GM12874 (cell line): ENCODE measurements at regions not wholly inside any gene's neighbourhood (a gene's known extent, or its start where the extent isn't known, plus 50 kb on each side); places are given as distances from the start of the nearest gene placed in this dataset.

Experiments used
- CTCF ChIP-seq: IDR thresholded peaks from 2 replicates; pipeline ENCODE4 v1.5.1; 2011; ENCODE audit warnings: low read depth, mild to moderate bottlenecking, control low read depth, low read length, moderate library complexity; ENCODE audit not compliant: insufficient read depth

- no peak for TF ChIP-seq CTCF
Observed at GRCh38 chr7:3120513-3120912, 76.8 kb upstream of the CARD11 start.

- TF ChIP-seq CTCF: no peak
Observed at GRCh38 chr7:3128857-3129490, 85.3 kb upstream of the CARD11 start.

- no peak for TF ChIP-seq CTCF
Observed at GRCh38 chr7:3133811-3134385, 90.2 kb upstream of the CARD11 start.

- TF ChIP-seq CTCF: no peak
Observed at GRCh38 chr7:3134745-3135144, 91.1 kb upstream of the CARD11 start.

- no peak for TF ChIP-seq CTCF
Observed at GRCh38 chr7:3135626-3136025, 92.0 kb upstream of the CARD11 start.

GRCh38 chr7:3138206-3138605 lies 94.5 kb upstream of the CARD11 start:
- no peak for TF ChIP-seq CTCF

GRCh38 chr7:3138997-3139396 lies 95.3 kb upstream of the CARD11 start:
- TF ChIP-seq CTCF: no peak
